Endodermal cell (in vitro differentiated cells): ENCODE measurements at regions not wholly inside any gene's neighbourhood (a gene's known extent, or its start where the extent isn't known, plus 50 kb on each side); places are given as distances from the start of the nearest gene placed in this dataset.

Source experiments
- DNase-seq: peaks from one replicate; pipeline ENCODE4 v3.0.0-alpha.2; 2017
- H3K27ac ChIP-seq: 2 replicates; pipeline ENCODE4 v1.5.1; 2013; ENCODE audit warnings: mild to moderate bottlenecking, low read depth, low read length, moderate library complexity
- H3K27me3 ChIP-seq: 2 replicates; pipeline ENCODE4 v1.6.1; 2013; ENCODE audit warnings: mild to moderate bottlenecking, low read length, moderate library complexity; ENCODE audit not compliant: insufficient read depth, control insufficient read depth, poor library complexity, severe bottlenecking
- H3K36me3 ChIP-seq: 2 replicates; pipeline ENCODE4 v1.7.0; 2013; ENCODE audit warnings: mild to moderate bottlenecking, low read length, moderate library complexity; ENCODE audit not compliant: control insufficient read depth, insufficient read depth
- H3K4me1 ChIP-seq: one replicate; pipeline ENCODE4 v1.7.0; 2013; ENCODE audit warnings: low read length; ENCODE audit not compliant: control insufficient read depth, insufficient read depth
- H3K4me3 ChIP-seq: 2 replicates; pipeline ENCODE4 v1.5.1; 2013; ENCODE audit warnings: mild to moderate bottlenecking, low read length, moderate library complexity
- H3K9ac ChIP-seq: 2 replicates; pipeline ENCODE4 v1.6.1; 2013; ENCODE audit warnings: mild to moderate bottlenecking, low read length, moderate library complexity; ENCODE audit not compliant: poor library complexity, severe bottlenecking; ENCODE audit errors: extremely low read depth
- H3K9me3 ChIP-seq: 2 replicates; pipeline ENCODE4 v1.6.1; 2013; ENCODE audit warnings: mild to moderate bottlenecking, low read length, moderate library complexity; ENCODE audit not compliant: control insufficient read depth
- H3K27ac Mint-ChIP-seq: 2 replicates; pipeline ENCODE4 v1.8.0; 2020; ENCODE audit warnings: mixed read lengths
- H3K27me3 Mint-ChIP-seq: 2 replicates; pipeline ENCODE4 v1.8.0; 2021; ENCODE audit warnings: mild to moderate bottlenecking, mixed read lengths; ENCODE audit not compliant: insufficient read depth
- H3K36me3 Mint-ChIP-seq: 2 replicates; pipeline ENCODE4 v1.8.0; 2020; ENCODE audit warnings: low read depth, mixed read lengths
- H3K4me1 Mint-ChIP-seq: 2 replicates; pipeline ENCODE4 v1.8.0; 2020; ENCODE audit warnings: mixed read lengths
- H3K4me3 Mint-ChIP-seq: 2 replicates; pipeline ENCODE4 v1.8.0; 2020; ENCODE audit warnings: mild to moderate bottlenecking, moderate library complexity, mixed read lengths
- H3K9me3 Mint-ChIP-seq: 2 replicates; pipeline ENCODE4 v1.8.0; 2020; ENCODE audit warnings: mild to moderate bottlenecking, mixed read lengths
- WGBS, 2 experiments: methylation state at CpG; one replicate each; pipeline versions ENCODE4 v1.1.5 to v1.1.7; 2013; ENCODE audit warnings: missing lambda C conversion rate in 2 of 2, mixed read lengths in 1 of 2; ENCODE audit not compliant: insufficient coverage in 1 of 2, insufficient read length in 1 of 2; 5-methylcytosine and 5-hydroxymethylcytosine counted together
- TF ChIP-seq, protein P1 (sequence below): fragments of 200-600 bp; sonication (generic); conservative IDR thresholded peaks from 2 replicates; pipeline ENCODE4 v1.5.0; 2021; ENCODE audit warnings: antibody characterized with exemption, mild to moderate bottlenecking

DNA sequence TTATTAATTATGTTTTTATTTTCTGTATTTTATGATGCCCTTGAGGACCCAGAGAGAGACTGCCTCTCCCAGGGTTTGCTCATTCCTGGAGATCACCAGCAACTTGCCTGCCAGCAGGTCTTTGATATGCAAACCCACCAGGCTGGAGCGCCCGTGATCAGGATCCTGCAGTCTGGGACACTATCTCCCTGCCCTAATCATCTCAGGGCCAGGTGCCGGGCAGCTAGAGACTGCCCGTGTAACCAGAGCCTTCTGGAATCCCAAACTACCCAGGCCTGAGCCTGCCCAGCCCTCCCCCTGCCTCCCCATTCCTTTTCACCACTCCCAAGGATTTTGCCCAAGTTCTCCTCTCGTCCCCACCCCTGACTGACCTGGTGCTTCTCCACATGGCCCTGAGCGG, 52.2 kb upstream of the B3GAT1 start:
- Mint-ChIP-seq H3K36me3 (no peaks in the 10 kb centered on the region), H3K4me3 (no peak overlapping the region), H3K27ac (no peak overlapping the region), H3K9me3 (no peaks in the 10 kb centered on the region), H3K4me1 (peaks cover 6% of the 10 kb centered on the region), H3K27me3 (peaks cover 39% of the 10 kb centered on the region)
- H3K4me3 ChIP-seq = no peak overlapping the region
- H3K27me3 ChIP-seq = peaks cover 22% of the 10 kb centered on the region
- no peak overlapping the region for H3K9ac ChIP-seq
- no peaks in the 10 kb centered on the region for H3K9me3 ChIP-seq
- 70 to 73% methylated on average over 2 to 6 of the region's 6 CpGs for WGBS, 2 experiments
- DNase-seq = no peak
- no peaks in the 10 kb centered on the region for H3K4me1 ChIP-seq
- no peak overlapping the region for H3K27ac ChIP-seq
- H3K36me3 ChIP-seq = no peaks in the 10 kb centered on the region
- TF ChIP-seq, protein P1, sequence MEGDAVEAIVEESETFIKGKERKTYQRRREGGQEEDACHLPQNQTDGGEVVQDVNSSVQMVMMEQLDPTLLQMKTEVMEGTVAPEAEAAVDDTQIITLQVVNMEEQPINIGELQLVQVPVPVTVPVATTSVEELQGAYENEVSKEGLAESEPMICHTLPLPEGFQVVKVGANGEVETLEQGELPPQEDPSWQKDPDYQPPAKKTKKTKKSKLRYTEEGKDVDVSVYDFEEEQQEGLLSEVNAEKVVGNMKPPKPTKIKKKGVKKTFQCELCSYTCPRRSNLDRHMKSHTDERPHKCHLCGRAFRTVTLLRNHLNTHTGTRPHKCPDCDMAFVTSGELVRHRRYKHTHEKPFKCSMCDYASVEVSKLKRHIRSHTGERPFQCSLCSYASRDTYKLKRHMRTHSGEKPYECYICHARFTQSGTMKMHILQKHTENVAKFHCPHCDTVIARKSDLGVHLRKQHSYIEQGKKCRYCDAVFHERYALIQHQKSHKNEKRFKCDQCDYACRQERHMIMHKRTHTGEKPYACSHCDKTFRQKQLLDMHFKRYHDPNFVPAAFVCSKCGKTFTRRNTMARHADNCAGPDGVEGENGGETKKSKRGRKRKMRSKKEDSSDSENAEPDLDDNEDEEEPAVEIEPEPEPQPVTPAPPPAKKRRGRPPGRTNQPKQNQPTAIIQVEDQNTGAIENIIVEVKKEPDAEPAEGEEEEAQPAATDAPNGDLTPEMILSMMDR = no peak

DNA sequence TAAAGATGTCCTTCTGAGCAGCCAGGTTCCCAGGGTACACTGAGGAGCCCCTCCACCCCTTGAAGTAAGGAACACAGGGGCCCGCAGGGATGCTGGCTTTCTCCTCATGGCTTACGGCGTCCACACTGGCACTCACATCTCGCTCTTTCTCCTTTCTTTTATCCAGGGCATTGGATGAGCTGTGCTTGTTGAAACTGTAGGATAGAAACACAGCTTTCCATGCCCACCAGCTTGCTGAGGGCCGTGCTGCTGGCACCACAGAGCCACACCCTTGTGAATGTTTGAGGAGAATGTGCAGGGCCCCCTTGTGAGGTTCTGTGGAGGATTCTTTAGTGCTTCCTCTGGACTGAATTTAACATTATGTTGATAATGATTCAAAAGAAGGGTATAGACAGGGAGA, 51.7 kb upstream of the B3GAT1 start:
- 95 to 100% methylated on average over 1 to 5 of the region's 5 CpGs for WGBS, 2 experiments
- TF ChIP-seq, protein P1 = no peak
- peaks cover 22% of the 10 kb centered on the region for H3K27me3 ChIP-seq
- Mint-ChIP-seq H3K4me3 (no peak overlapping the region), H3K27me3 (peaks cover 38% of the 10 kb centered on the region), H3K36me3 (no peaks in the 10 kb centered on the region), H3K9me3 (no peaks in the 10 kb centered on the region), H3K4me1 (peaks cover 6% of the 10 kb centered on the region), H3K27ac (no peak overlapping the region)
- no peak overlapping the region for H3K4me3 ChIP-seq
- no peak overlapping the region for H3K27ac ChIP-seq
- H3K36me3 ChIP-seq = no peaks in the 10 kb centered on the region
- H3K9ac ChIP-seq = no peak overlapping the region
- H3K9me3 ChIP-seq = no peaks in the 10 kb centered on the region
- no peak for DNase-seq
- H3K4me1 ChIP-seq = no peaks in the 10 kb centered on the region
